HCT116 (cell line): ENCODE measurements at regions not wholly inside any gene's neighbourhood (a gene's known extent, or its start where the extent isn't known, plus 50 kb on each side); places are given as distances from the start of the nearest gene placed in this dataset.

Experiments
- ATF3 ChIP-seq: IDR thresholded peaks from 2 replicates; pipeline ENCODE4 v1.6.1; 2012
- CTCF ChIP-seq, 3 experiments: fragments of 200-600 bp in 1 of 3; sonication (generic) in 1 of 3; IDR thresholded peaks in 2 of 3; conservative IDR thresholded peaks in 1 of 3; 2 replicates each; pipeline ENCODE4 v1.5.1; 2012 to 2017; ENCODE audit warnings: low read depth in 2 of 3, low read length in 2 of 3, antibody characterized with exemption in 1 of 3, borderline replicate concordance in 1 of 3, control low read depth in 1 of 3, mild to moderate bottlenecking in 1 of 3, mixed read lengths in 1 of 3, mixed run types in 1 of 3, moderate library complexity in 1 of 3; ENCODE audit not compliant: insufficient read depth in 1 of 3
- EZH2 ChIP-seq: fragments of 200-600 bp; sonication (generic); IDR thresholded peaks from 2 replicates; pipeline ENCODE4 v1.6.1; 2017; ENCODE audit warnings: antibody characterized with exemption, mixed run types
- EZH2phosphoT487 ChIP-seq: fragments of 200-600 bp; IDR thresholded peaks from 2 replicates; pipeline ENCODE4 v1.6.1; 2018; ENCODE audit warnings: antibody characterized with exemption, borderline replicate concordance
- POLR2A ChIP-seq: IDR thresholded peaks from 2 replicates; pipeline ENCODE4 v1.7.0; 2011; ENCODE audit warnings: borderline replicate concordance; ENCODE audit not compliant: insufficient read depth, insufficient read length; ENCODE audit errors: extremely low read depth
- REST ChIP-seq: IDR thresholded peaks from 2 replicates; pipeline ENCODE4 v1.6.1; 2012; ENCODE audit warnings: low read depth
- YY1 ChIP-seq: IDR thresholded peaks from 2 replicates; pipeline ENCODE4 v1.6.1; 2011; ENCODE audit warnings: low read length, low read depth, moderate library complexity, mild to moderate bottlenecking; ENCODE audit not compliant: insufficient replicate concordance; ENCODE audit errors: extremely low read depth

GRCh38 chr9:81237565-81238231 is 451.6 kb downstream of the TLE1 start:
- TF ChIP-seq CTCF (IDR thresholded peaks at IDR 0.05 in 2 of 3, conservative IDR thresholded peaks at IDR 0.05 in 1 of 3; ENCODE audit: borderline replicate concordance in 1 of 3, insufficient read depth in 1 of 3, low read depth in 2 of 3, low read length in 2 of 3) (no peak), EZH2 (no peak), POLR2A (no peak), EZH2phosphoT487 (no peak), REST (no peak), ATF3 (no peak), YY1 (no peak)
